Ammon's horn (tissue), 1 donor: ENCODE measurements at regions not wholly inside any gene's neighbourhood (a gene's known extent, or its start where the extent isn't known, plus 50 kb on each side); places are given as distances from the start of the nearest gene placed in this dataset.
"Not testable (repeated sequence)": the region's sequence is repeated elsewhere in the genome, so short reads cannot be mapped to it uniquely, and the experiment has no call there.

Source experiments
- DNase-seq: peaks from one replicate; pipeline ENCODE4 v3.0.0-alpha.2; 2016; ENCODE audit warnings: low spot score

DNA sequence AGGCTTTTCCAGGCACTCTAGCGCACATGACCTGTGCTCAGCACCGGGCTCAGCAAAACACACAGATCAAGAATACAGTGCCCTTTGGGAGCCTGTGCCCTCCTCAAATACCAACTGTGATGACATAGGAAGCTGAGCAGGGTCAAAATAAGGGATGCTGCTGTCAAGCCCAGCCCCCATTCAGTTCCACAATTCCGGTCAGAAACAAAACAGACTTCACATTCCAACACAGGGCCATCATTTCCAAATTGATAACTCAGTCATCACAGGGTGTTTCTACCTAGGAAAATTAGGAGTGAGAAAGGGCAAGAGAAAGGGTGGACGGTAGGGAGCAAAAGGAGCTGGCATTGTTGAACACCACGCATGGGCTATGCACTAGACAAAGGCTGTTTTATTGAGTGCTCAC is 158.4 kb upstream of the CCDC54 start:
- DNase-seq = no peak

DNA sequence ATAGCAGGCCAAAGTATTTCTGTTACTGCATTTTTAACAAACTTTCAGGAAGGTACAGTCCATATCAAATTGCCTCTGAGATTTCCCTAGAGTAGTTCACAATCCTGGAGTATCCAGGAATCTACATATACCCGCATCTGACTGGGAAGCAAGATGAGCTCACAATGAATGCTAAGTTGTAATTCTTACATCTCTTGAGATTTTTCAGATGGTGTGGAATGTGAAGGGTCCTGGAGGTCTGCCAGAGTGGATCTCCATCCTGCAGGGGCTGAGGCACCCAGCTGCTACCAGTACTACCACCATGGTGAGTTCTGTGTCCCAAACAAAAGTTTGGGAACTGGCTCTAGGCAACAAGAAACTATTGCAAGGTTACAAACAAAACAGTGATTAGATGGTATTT is 156.7 kb upstream of the CCDC54 start:
- DNase-seq = no peak

DNA sequence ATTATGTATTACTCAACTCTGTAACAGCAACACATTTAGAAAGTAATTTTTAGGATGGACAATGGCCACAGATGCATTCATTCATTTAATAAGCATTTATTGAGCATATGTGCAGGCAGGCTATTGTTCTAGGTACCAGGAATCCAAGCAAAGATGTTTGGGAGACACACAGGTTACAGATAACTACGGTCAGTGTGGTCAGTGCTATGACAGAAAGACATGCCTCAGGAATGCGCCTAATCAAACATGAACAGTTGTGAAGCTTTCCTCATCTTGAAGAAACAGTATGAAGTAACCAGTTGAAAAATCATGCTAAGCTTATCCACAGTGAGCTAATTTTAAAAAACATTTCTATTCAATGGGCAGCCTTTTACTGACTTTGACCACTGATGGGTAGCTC is 155.4 kb upstream of the CCDC54 start:
- no peak for DNase-seq

DNA sequence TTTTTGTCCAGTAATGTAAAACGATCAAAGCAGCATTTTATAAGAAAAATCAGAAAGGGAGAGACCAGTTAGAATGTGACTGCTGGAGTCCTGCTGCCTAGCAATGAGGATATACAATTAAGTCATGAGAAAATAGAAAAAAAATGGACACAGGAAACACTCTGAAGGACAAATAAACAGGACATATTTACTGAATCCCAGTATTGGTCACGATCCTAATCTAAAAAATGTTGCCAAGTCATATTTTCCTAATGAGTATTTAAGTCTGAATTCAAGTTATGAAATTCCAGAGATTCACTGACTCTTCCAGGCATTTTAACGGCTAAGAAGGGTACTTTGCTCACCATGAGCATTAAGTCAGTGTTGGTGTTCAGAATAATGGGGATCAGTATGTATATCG is 154.3 kb upstream of the CCDC54 start:
- DNase-seq = no peak

DNA sequence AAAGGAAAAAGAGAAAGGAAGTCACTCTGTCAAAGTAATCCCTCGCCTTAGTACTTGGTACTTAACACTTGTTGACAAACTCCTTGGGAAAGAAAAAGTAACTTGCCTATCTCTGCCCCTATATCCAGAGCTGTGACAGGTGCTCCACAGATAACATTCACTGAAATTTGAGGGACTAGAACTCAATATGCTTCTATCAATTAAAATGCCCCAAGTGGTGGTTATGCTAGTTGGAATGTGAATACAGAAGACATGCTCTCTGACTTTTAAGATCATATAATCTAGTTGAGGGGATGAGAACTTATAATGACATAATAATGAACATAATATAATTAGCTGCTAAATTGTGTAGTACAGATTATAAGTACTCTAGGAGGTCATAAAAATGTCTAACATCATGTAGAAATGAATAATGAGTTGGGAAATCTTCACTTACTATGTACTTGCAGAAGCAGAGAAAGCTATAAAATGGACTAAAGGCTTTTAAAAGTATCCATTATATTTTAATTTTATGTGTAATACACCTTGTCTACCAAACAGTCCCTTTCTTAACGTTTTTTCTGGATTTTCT is 153.1 kb upstream of the CCDC54 start:
- no peak for DNase-seq

DNA sequence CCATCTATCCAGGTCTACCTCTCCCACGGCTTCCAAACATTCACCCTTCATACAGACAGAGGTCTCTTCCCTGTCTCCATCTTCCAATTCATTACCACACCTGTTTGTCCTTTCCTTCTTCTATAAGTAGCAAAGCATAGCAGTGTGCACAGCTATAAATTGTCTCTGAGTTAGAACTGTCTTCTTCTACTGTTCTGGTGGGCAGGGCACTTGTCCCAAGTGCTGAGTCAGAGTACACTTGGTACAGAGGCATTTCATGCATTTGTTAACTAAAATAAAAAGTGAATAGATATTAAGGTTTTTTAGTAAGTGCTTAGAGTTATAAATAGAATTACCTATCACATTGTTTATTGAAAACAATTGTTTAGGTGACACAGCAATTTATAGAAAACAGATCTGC is 150.1 kb upstream of the CCDC54 start:
- DNase-seq = no peak

DNA sequence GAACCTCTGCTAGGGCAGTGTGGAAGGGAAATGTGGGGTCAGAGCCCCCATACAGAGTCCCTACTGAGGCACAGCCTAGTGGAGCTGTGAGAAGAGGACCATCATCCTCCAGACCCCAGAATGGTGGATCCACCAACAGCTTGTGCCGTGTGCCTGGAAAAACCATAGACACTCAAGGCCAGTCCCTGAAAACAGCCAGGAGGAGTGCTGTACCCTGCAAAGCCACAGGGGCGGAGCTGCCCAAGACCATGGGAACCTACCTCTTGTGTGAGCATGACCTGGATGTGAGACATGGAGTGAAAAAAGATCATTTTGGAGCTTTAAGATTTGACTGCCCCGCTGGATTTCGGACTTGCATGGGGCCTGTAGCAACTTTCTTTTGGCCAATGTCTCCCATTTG is 143.4 kb upstream of the CCDC54 start:
- DNase-seq = not testable (repeated sequence)

DNA sequence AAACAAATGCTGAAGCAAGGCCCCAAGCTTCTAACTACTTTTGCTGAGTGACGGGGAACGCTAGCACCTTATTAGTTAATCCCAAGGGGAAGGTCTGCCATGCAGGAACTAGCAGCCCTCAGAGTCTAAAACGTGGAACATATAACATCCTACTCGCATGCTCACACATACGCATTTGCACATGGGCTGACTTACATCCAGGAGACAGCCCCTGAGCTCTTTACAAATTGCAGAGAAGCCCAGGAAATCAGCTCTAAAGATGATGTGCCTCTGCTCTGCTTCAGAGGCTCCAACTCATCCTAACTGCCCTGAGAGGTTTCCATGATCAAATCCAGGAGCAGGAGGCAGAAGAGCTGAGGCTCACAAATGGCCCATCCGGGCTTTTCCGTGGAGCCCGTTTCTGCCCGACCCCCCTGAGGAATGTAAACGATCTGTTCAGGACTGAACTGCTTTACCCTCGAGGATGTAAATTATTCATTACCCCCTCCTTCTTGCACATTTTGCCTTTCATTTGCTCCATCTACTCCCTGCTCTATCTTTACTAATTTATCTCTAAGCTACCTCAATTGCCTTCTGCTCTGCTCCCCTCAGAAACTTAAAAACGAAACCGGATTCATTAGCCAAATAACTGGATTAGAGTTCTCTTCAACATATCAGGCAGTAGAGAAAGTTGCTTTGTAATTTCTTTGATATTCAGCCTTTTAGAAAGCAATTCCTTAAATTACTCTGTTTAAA is 141.9 kb upstream of the CCDC54 start:
- peak; percentile 15 for DNase-seq

DNA sequence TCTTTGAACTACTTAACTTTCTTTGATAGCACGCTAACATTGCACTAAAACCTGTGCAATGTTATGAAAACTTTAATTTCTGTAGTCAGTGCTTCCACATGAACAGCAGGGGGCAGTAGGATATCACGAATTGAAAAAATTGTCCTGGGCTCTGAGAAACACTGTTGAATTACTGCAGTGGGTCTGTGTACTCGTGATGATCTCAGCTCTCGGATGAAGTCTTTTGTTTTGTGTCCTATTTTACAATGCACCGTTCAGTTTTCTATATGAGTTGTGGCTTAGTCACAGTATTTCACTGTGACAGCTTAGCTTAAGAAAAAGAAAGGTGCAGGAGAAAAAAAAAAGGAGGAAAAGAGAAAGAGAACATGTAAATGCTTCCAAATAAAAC is 141.3 kb upstream of the CCDC54 start:
- peak; percentile 96 for DNase-seq

DNA sequence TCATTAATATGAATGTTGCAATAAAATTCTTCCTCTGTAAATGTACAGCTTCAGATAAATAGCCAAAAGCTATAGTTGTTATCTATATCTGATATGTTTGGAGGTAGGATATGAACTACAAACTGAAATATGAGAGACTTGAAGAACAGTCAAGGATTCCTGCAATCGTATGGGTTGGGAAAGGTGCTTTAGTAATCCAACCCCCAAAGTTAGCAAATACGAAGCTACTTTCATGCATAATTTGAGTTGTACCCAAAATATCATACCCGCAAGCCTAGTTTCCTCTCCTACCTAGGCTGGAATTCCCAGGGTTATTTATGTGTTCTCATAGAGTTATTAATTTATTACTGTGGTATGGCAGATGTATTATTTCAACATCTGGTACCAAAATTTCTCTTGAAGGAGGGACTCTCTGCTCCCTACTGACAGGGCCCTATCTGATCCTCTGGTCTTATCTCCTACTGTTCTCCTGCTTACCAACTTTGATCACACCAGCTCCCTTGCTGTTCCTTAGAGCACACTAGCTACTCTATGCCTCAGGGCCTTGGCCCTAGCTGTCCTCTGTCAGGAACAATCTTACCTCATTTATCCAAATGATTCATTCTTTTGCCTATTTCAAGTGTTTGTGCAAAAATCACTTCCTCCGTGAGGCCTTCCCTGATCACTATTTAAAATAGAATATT is 140.4 kb upstream of the CCDC54 start:
- peak; percentile 13 for DNase-seq

DNA sequence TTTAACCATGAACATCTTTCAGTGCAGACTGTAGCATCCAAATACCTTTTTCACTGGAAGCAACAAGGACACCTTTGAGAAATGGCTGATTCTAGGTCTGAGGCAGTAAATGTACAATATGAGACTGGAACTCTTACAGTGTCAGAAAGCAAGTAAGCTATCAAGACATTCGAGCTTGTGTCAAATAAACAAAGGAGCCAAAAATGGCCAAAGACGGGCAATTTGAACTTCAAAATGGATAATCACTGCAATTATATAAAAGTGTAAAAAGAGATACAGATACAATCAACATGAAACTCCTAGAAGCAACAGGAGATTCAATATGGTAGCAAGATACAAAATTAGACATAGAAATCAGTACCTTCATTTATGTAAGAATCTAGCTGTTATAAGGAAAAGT is 138.5 kb upstream of the CCDC54 start:
- DNase-seq = no peak

DNA sequence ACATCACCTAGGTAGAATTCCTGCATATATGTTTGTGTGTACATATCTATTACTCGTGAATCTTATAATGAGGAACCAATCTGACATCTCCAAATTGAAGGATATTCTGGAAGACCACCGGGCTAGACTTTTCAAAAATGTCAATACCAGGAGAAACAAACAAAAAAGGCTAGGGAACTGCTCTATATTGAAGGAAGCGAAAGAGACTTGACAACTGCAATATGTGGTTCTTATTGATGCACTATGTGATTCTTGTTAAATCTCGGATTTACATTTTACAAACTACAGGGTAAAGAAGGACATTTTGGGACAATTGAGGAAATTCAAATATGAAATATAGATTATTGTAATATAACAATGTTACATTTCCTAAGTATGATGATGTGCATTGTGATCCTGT is 137.5 kb upstream of the CCDC54 start:
- DNase-seq = no peak

DNA sequence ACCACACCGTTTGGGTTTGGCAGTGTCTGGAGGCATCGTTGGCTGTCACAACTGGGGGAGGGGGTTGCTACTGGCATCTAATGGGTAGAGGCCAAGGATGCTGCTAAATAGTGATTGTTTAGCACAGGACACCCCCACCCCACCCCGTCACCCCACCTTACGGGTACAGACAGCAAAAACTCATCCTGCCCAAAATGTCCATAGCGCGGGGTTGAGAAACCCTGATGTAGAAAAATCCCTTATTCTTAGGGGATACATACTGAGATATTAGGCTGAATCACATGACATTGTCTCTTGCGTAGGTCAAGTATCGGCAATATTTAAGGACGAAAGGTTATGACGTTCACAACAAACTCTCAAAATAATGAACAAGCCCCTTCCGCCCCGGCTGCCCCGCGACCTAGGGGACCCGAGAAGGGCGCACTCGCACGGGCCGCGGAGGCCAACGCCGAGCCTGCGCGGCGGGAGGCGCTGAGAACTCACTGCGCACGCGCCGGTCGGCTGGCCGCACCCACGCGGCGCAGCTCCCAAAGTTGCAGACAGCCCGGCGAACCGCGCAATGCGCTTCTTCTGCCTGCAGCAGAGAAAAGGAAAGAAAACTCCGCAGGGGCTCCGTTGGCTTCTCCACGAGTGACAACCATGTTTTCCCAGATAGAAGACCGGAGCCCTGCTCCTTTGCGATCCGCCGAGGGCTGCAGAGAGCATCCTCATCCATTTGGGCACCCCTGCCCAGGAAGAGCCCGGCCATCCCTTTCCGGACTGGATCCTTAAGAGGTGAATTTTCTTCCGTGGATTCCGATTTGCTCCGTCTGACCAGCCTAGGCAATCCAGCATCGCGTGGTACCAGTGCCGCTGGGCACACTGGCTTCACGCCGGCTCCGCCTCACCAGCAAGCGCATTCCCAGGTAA is 136.8 kb upstream of the CCDC54 start:
- DNase-seq = peak; percentile 90

DNA sequence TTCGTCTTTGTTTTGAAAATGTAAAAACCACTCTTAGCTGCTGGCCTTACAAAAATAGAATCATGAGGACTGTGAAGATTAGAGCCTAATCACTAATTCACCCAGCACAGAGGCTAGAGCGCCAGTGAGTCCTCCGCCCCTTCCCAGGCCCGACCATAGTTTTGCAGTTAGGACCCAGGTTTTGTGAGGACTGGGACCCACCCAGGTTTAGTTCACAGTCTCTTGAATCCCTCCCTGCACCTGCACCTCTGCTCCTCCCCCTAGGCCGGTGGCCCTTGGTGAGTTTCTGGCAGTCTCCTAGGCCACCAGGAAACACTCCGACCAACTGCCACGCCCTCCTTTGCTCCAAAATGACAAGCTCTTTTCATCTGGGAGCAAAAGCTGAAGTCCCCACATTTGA is 136.0 kb upstream of the CCDC54 start:
- peak; percentile 22 for DNase-seq

DNA sequence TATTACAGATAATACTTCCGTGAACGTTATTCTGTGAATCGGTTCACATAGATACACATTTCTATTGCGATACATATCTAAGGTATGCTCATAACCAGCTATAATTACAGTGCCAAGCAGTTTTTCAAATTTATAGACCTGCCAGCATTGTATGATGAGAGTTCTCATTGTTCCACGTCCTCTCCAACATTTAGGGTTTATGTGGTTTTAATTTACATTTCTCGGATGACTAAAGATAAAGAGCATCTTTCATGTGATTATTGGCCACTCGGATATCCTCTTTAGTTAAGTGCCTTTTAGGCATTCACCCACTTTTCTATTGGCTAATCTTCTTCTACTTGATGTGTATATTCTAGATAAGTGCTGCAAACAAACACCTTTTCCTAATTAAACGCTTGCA is 134.7 kb upstream of the CCDC54 start:
- DNase-seq = no peak

DNA sequence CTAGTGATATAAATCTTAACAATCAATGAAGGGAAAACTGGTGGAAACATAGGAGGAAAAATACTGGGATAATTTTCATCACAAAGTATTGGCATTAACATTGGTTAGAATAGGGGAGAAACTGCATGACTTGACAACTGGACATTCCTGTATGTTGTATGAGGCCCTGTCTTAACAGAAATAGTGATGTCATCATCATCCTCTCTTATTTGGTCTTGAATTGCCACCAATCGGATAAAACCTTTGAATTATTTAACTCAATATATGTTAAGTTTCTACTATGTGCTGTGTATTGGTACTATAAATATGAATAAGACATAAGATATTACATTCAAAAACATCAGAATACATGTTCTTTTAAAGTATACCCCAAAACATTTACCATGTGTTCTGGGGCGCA is 130.1 kb upstream of the CCDC54 start:
- DNase-seq = no peak

DNA sequence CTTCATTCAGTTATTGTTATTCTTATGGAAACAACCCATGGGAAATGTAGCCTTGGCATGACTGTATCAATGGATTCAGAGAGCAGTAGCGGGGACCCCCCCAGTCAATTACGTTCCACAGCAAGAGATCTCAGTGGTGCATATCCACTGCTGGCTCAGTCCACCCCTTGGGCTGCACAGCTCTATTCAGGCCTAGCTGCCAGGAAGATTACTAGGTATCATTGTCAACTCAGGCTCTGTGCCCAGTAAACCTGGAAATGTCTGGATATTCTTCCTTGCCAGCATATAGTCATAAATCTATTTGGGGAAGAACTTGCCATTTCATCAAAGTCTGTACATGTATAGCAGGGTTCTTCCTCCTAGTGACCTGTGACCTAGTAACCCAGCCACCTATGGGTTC is 128.1 kb upstream of the CCDC54 start:
- DNase-seq = no peak

DNA sequence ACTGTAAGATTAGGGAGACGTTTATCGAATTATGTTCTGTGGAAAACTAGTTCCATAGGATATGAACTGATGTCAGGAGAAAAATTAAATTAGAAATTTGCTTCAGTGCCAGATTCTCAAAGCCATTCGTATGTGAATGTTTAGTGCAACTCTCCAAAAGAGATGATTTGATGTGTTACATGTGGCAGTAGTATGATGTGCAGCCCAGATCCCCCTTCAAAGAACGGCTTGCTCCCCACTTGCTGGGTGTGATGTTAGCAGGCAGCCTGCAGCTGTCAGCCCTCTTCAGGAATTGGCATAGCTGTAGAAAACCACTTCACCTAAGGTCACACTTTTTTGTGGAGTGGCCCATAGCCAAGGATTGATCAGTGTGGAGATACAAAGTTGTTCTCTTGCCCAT is 127.0 kb upstream of the CCDC54 start:
- DNase-seq = no peak

DNA sequence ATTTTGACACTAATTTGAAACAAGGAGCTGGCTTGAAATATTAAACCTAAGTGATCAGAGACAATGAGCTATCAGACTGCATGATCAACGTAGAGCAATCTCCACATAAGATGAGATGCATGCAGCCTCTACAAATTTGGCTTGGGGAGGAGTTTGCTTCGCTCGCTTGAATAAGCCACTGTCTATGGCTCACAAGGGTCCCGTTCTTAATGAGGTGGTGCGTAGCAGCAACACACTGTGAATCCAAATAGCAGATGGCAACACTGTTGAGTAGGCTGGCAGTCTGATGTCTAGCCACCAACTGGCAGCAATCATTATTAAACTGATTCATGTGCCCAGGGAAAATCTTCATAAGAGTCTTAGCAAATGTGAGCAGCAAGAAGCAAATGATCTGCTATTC is 125.4 kb upstream of the CCDC54 start:
- DNase-seq = peak; percentile 84

DNA sequence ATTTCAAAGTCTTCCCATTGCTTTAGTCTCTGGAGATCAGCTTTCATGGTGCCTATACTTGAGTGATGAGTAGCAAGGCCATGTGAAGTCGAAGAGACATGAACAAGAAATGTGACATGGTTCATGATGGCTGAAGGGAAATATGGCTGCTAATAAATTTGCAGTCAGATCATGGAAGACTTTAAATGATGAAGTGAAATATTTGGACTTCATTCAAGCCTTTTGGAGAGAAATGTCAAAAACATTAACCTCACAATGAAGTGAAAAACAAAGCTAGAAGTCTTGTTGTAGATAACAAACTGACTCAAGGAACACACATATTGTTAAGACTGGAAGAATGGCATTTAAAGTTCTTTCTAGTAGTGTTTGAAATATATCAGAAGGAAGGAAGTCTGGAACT is 120.3 kb upstream of the CCDC54 start:
- no peak for DNase-seq

DNA sequence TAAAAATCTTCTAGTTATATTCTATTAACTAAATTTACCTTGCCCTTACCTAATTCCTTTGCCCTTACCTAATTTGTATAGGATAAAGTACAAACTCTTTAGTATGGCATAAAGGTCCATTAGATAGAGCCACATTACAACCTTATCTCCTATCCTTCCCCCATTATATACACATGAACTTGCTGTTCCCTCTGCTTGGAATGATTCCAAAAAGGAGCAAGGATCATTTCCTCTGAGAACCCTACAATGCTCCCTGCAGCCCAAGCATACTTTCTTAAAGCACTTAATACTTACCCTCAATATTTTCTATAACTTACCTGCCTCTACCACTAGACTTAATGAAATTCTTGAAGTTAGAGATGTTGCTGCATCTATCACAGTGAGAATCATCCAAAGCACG is 118.9 kb upstream of the CCDC54 start:
- no peak for DNase-seq

DNA sequence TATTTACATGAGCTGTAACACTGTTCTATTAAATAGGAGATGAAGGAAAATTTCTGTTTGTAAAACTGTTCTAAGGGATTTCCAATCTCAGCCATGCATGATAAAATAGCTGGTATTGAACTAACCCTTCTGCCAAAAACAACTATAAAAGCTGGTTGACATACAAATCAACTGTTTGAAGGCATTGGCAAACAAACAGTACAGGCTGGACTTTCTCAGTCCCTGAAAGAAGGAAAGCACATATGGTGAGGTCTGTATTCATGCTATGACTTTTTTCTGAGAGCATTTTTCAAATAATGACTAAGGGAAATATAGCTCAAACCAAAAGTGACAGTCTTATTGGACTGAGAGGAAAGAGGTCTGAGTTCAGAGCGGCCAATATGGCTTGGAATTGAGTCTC is 117.0 kb upstream of the CCDC54 start:
- DNase-seq = no peak
